ENCODE measurements at regions not wholly inside any gene's neighbourhood (a gene's known extent, or its start where the extent isn't known, plus 50 kb on each side); places are given as distances from the start of the nearest gene placed in this dataset.

DNA sequence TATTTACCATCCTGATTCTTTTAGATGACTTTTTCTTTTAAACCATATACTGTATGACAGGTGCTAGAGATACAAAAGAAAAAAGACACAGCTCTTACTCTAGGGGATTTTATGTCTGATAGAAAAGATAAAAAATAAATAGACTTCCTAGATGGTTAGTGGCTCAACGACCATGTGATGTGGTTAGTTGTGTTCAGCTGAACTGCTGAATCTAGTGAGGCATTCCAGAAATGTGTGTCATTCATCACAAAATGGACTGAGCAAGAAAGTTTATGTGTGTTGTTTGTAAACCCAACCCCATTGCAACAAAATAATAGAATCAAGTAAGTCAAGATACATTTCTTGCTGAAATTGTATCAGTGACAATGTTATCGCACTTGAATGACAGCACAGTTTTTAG, 205.8 kb upstream of the LYPLAL1 start:
- no peak for TF ChIP-seq EZH2 (IDR thresholded peaks at IDR 0.05; ENCODE audit: low read length, unreplicated experiment)
- TF ChIP-seq, protein P1, sequence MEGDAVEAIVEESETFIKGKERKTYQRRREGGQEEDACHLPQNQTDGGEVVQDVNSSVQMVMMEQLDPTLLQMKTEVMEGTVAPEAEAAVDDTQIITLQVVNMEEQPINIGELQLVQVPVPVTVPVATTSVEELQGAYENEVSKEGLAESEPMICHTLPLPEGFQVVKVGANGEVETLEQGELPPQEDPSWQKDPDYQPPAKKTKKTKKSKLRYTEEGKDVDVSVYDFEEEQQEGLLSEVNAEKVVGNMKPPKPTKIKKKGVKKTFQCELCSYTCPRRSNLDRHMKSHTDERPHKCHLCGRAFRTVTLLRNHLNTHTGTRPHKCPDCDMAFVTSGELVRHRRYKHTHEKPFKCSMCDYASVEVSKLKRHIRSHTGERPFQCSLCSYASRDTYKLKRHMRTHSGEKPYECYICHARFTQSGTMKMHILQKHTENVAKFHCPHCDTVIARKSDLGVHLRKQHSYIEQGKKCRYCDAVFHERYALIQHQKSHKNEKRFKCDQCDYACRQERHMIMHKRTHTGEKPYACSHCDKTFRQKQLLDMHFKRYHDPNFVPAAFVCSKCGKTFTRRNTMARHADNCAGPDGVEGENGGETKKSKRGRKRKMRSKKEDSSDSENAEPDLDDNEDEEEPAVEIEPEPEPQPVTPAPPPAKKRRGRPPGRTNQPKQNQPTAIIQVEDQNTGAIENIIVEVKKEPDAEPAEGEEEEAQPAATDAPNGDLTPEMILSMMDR (conservative IDR thresholded peaks at IDR 0.05; ENCODE audit: low read depth, low read length): no peak
- no peak for TF ChIP-seq EZH2phosphoT487 (IDR thresholded peaks at IDR 0.05; ENCODE audit: borderline replicate concordance, low read length)
